Esophagus muscularis mucosa (tissue), 3 donors: ENCODE measurements at regions not wholly inside any gene's neighbourhood (a gene's known extent, or its start where the extent isn't known, plus 50 kb on each side); places are given as distances from the start of the nearest gene placed in this dataset.

Experiments
- POLR2A ChIP-seq: fragments of 450-650 bp; IDR thresholded peaks from one replicate; pipeline ENCODE4 v1.6.1; 2017; ENCODE audit warnings: antibody characterized with exemption, moderate library complexity, mild to moderate bottlenecking, low read depth
- POLR2AphosphoS5 ChIP-seq, 2 donors: sonication (generic); formaldehyde crosslinking; IDR thresholded peaks; one replicate each; pipeline ENCODE4 v1.6.1; 2017; ENCODE audit warnings: antibody characterized with exemption in 2 of 2
- TF ChIP-seq, protein P1 (sequence below), 3 experiments: fragments of 200-600 bp in 2 of 3; fragments of 450-650 bp in 1 of 3; sonication (generic) in 2 of 3; IDR thresholded peaks; one replicate each; pipeline ENCODE4 v1.5.1; 2017 to 2019; ENCODE audit warnings: antibody characterized with exemption in 3 of 3, mild to moderate bottlenecking in 2 of 3, moderate library complexity in 1 of 3

DNA sequence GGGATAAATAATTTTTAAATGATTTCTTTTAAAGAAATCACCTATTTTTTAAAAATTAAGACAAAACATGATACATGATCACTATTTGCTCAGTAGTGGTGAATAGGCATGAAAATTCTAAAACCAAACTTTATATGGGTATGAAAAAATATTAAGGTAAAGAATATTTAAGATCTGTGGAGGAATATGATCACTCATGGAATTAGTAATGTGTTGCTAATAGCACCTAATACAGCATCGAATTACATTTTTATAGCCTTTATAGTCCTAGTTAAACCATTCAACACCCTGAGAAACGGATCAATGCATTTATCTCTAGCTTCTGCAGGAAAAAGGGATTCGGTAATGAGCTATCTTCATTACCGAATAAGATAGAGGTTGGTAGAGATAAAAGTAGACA, 373.9 kb downstream of the LRRIQ3 start:
- TF ChIP-seq, protein P1, sequence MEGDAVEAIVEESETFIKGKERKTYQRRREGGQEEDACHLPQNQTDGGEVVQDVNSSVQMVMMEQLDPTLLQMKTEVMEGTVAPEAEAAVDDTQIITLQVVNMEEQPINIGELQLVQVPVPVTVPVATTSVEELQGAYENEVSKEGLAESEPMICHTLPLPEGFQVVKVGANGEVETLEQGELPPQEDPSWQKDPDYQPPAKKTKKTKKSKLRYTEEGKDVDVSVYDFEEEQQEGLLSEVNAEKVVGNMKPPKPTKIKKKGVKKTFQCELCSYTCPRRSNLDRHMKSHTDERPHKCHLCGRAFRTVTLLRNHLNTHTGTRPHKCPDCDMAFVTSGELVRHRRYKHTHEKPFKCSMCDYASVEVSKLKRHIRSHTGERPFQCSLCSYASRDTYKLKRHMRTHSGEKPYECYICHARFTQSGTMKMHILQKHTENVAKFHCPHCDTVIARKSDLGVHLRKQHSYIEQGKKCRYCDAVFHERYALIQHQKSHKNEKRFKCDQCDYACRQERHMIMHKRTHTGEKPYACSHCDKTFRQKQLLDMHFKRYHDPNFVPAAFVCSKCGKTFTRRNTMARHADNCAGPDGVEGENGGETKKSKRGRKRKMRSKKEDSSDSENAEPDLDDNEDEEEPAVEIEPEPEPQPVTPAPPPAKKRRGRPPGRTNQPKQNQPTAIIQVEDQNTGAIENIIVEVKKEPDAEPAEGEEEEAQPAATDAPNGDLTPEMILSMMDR (IDR thresholded peaks at IDR 0.05): no peak
- TF ChIP-seq POLR2AphosphoS5 (IDR thresholded peaks at IDR 0.05) (no peak), POLR2A (no peak)
